Activated naive CD8-positive, alpha-beta T cell treated with anti-CD3 and anti-CD28 coated beads for 36 hours (primary cell): ENCODE measurements at regions not wholly inside any gene's neighbourhood (a gene's known extent, or its start where the extent isn't known, plus 50 kb on each side); places are given as distances from the start of the nearest gene placed in this dataset.
"Not testable (repeated sequence)": the region's sequence is repeated elsewhere in the genome, so short reads cannot be mapped to it uniquely, and the experiment has no call there.

ENCODE experiments used
- DNase-seq: peaks from one replicate; pipeline ENCODE4 v3.0.0; 2021
- H3K27ac Mint-ChIP-seq: one replicate; pipeline ENCODE4 v1.8.0; 2022; ENCODE audit warnings: mild to moderate bottlenecking, moderate library complexity, mixed read lengths
- H3K27me3 Mint-ChIP-seq: one replicate; pipeline ENCODE4 v1.8.0; 2022; ENCODE audit warnings: mild to moderate bottlenecking, mixed read lengths
- H3K36me3 Mint-ChIP-seq: one replicate; pipeline ENCODE4 v1.8.0; 2021; ENCODE audit warnings: mild to moderate bottlenecking, mixed read lengths
- H3K4me1 Mint-ChIP-seq: one replicate; pipeline ENCODE4 v1.8.0; 2021; ENCODE audit warnings: mixed read lengths
- H3K4me3 Mint-ChIP-seq: one replicate; pipeline ENCODE4 v1.8.0; 2022; ENCODE audit warnings: mild to moderate bottlenecking, moderate library complexity, mixed read lengths
- H3K9me3 Mint-ChIP-seq: one replicate; pipeline ENCODE4 v1.8.0; 2022; ENCODE audit warnings: mixed read lengths

- Mint-ChIP-seq H3K27me3 (peaks cover 41% of the 10 kb centered on the region), H3K4me3 (no peak overlapping the region), H3K9me3 (no peaks in the 10 kb centered on the region), H3K27ac (no peak overlapping the region), H3K4me1 (no peaks in the 10 kb centered on the region), H3K36me3 (no peaks in the 10 kb centered on the region)
- no peak for DNase-seq
Observed at GRCh38 chr2:15819562-15820256, 120.6 kb upstream of the MYCN start.

- Mint-ChIP-seq H3K4me3 (no peak overlapping the region), H3K27me3 (peaks cover 38% of the 10 kb centered on the region), H3K9me3 (no peaks in the 10 kb centered on the region), H3K27ac (no peak overlapping the region), H3K4me1 (no peaks in the 10 kb centered on the region), H3K36me3 (no peaks in the 10 kb centered on the region)
- no peak for DNase-seq
Observed at GRCh38 chr2:15820257-15820566, 120.1 kb upstream of the MYCN start.

- H3K4me3 Mint-ChIP-seq = no peak overlapping the region
- H3K4me1 Mint-ChIP-seq = no peaks in the 10 kb centered on the region
Observed at GRCh38 chr2:15820927-15821326, 119.4 kb upstream of the MYCN start.

GRCh38 chr2:15822151-15823044 lies 118.0 kb upstream of the MYCN start:
- Mint-ChIP-seq H3K36me3 (no peaks in the 10 kb centered on the region), H3K4me1 (no peaks in the 10 kb centered on the region), H3K9me3 (no peaks in the 10 kb centered on the region)

More at GRCh38 chr2:15820927-15821326, 119.4 kb upstream of the MYCN start:
- H3K9me3 Mint-ChIP-seq = no peaks in the 10 kb centered on the region
- H3K27ac Mint-ChIP-seq = no peak overlapping the region
- no peak for DNase-seq
- H3K36me3 Mint-ChIP-seq = no peaks in the 10 kb centered on the region
- H3K27me3 Mint-ChIP-seq = peaks cover 31% of the 10 kb centered on the region

GRCh38 chr2:15823459-15824396 lies 116.6 kb upstream of the MYCN start:
- Mint-ChIP-seq H3K9me3 (no peaks in the 10 kb centered on the region), H3K27me3 (peaks cover 5% of the 10 kb centered on the region), H3K36me3 (no peaks in the 10 kb centered on the region), H3K27ac (no peak overlapping the region), H3K4me3 (no peak overlapping the region), H3K4me1 (no peaks in the 10 kb centered on the region)
- DNase-seq = no peak

More at GRCh38 chr2:15822151-15823044, 118.0 kb upstream of the MYCN start:
- no peak overlapping the region for H3K4me3 Mint-ChIP-seq
- no peak overlapping the region for H3K27ac Mint-ChIP-seq
- H3K27me3 Mint-ChIP-seq = peaks cover 19% of the 10 kb centered on the region
- no peak for DNase-seq

GRCh38 chr2:15824467-15824866 lies 115.9 kb upstream of the MYCN start:
- H3K4me3 Mint-ChIP-seq = not testable (repeated sequence)

GRCh38 chr2:15825276-15825980 lies 114.9 kb upstream of the MYCN start:
- no peak for DNase-seq
- Mint-ChIP-seq H3K36me3 (no peaks in the 10 kb centered on the region), H3K4me3 (no peak overlapping the region), H3K27me3 (no peaks in the 10 kb centered on the region), H3K4me1 (no peaks in the 10 kb centered on the region), H3K9me3 (no peaks in the 10 kb centered on the region), H3K27ac (no peak overlapping the region)

More at GRCh38 chr2:15824467-15824866, 115.9 kb upstream of the MYCN start:
- DNase-seq, H3K36me3 Mint-ChIP-seq, H3K4me1 Mint-ChIP-seq, H3K27ac Mint-ChIP-seq, H3K9me3 Mint-ChIP-seq, H3K27me3 Mint-ChIP-seq: not testable (repeated sequence)

GRCh38 chr2:15826273-15826717 lies 114.1 kb upstream of the MYCN start:
- Mint-ChIP-seq H3K36me3 (no peaks in the 10 kb centered on the region), H3K9me3 (no peaks in the 10 kb centered on the region), H3K27ac (no peak overlapping the region), H3K27me3 (no peaks in the 10 kb centered on the region), H3K4me1 (no peaks in the 10 kb centered on the region), H3K4me3 (no peak overlapping the region)
- DNase-seq = no peak

- Mint-ChIP-seq H3K27me3 (no peaks in the 10 kb centered on the region), H3K9me3 (no peaks in the 10 kb centered on the region), H3K36me3 (no peaks in the 10 kb centered on the region), H3K4me1 (no peaks in the 10 kb centered on the region), H3K4me3 (no peak overlapping the region), H3K27ac (no peak overlapping the region)
- no peak for DNase-seq
Observed at GRCh38 chr2:15827001-15827400, 113.3 kb upstream of the MYCN start.

- no peak for DNase-seq
- Mint-ChIP-seq H3K4me3 (no peak overlapping the region), H3K27me3 (no peaks in the 10 kb centered on the region), H3K9me3 (no peaks in the 10 kb centered on the region), H3K36me3 (no peaks in the 10 kb centered on the region), H3K4me1 (no peaks in the 10 kb centered on the region), H3K27ac (no peak overlapping the region)
Observed at GRCh38 chr2:15828576-15828975, 111.8 kb upstream of the MYCN start.

- Mint-ChIP-seq H3K27ac (no peak overlapping the region), H3K4me1 (no peaks in the 10 kb centered on the region)
Observed at GRCh38 chr2:15829091-15829801, 111.1 kb upstream of the MYCN start.

GRCh38 chr2:15829985-15830384 lies 110.4 kb upstream of the MYCN start:
- H3K27me3 Mint-ChIP-seq = no peaks in the 10 kb centered on the region
- DNase-seq = no peak
- H3K4me1 Mint-ChIP-seq = no peaks in the 10 kb centered on the region

More at GRCh38 chr2:15829091-15829801, 111.1 kb upstream of the MYCN start:
- DNase-seq = no peak
- Mint-ChIP-seq H3K36me3 (no peaks in the 10 kb centered on the region), H3K27me3 (no peaks in the 10 kb centered on the region), H3K4me3 (no peak overlapping the region), H3K9me3 (no peaks in the 10 kb centered on the region)

GRCh38 chr2:15830937-15831549 lies 109.3 kb upstream of the MYCN start:
- no peaks in the 10 kb centered on the region for H3K36me3 Mint-ChIP-seq
- H3K27me3 Mint-ChIP-seq = no peaks in the 10 kb centered on the region
- no peak overlapping the region for H3K27ac Mint-ChIP-seq
- DNase-seq = no peak
- H3K4me1 Mint-ChIP-seq = no peaks in the 10 kb centered on the region
- no peak overlapping the region for H3K4me3 Mint-ChIP-seq
- H3K9me3 Mint-ChIP-seq = no peaks in the 10 kb centered on the region

More at GRCh38 chr2:15829985-15830384, 110.4 kb upstream of the MYCN start:
- no peaks in the 10 kb centered on the region for H3K36me3 Mint-ChIP-seq
- no peak overlapping the region for H3K4me3 Mint-ChIP-seq
- no peaks in the 10 kb centered on the region for H3K9me3 Mint-ChIP-seq
- H3K27ac Mint-ChIP-seq = no peak overlapping the region
